Activated naive CD8-positive, alpha-beta T cell treated with anti-CD3 and anti-CD28 coated beads, Interleukin-2, amount 10 ng/mL, durations not matched to agents 7 days and 5 days (primary cell): ENCODE measurements at regions not wholly inside any gene's neighbourhood (a gene's known extent, or its start where the extent isn't known, plus 50 kb on each side); places are given as distances from the start of the nearest gene placed in this dataset.

Experiments used
- ATAC-seq: fragments of 150-1000 bp; cut with Tn5 transposase; one replicate; pipeline ENCODE4 v1.10.0; 2021; ENCODE audit warnings: low read depth, moderate library complexity
- POLR2A ChIA-PET: fragments of 350-600 bp; sonication (Branson Sonifier 250); formaldehyde crosslinking; loops from one replicate; lab custom pipeline; 2021; ENCODE audit warnings: antibody characterized with exemption; lab: Charles Lee
- DNase-seq: peaks from one replicate; pipeline ENCODE4 v3.0.0; 2021
- H3K27ac Mint-ChIP-seq: one replicate; pipeline ENCODE4 v1.8.0; 2022; ENCODE audit warnings: mild to moderate bottlenecking, mixed read lengths
- H3K27me3 Mint-ChIP-seq: one replicate; pipeline ENCODE4 v1.8.0; 2022; ENCODE audit warnings: mild to moderate bottlenecking, moderate library complexity, mixed read lengths
- H3K36me3 Mint-ChIP-seq: one replicate; pipeline ENCODE4 v1.8.0; 2021; ENCODE audit warnings: mild to moderate bottlenecking, mixed read lengths
- H3K4me1 Mint-ChIP-seq: one replicate; pipeline ENCODE4 v1.8.0; 2021; ENCODE audit warnings: mixed read lengths
- H3K4me3 Mint-ChIP-seq: one replicate; pipeline ENCODE4 v1.8.0; 2022; ENCODE audit warnings: mild to moderate bottlenecking, moderate library complexity, mixed read lengths
- H3K9me3 Mint-ChIP-seq: one replicate; pipeline ENCODE4 v1.8.0; 2021; ENCODE audit warnings: mixed read lengths

- Mint-ChIP-seq H3K27ac (no peak overlapping the region), H3K4me3 (no peak overlapping the region), H3K9me3 (peaks cover 13% of the 10 kb centered on the region), H3K4me1 (no peaks in the 10 kb centered on the region), H3K27me3 (no peaks in the 10 kb centered on the region), H3K36me3 (no peaks in the 10 kb centered on the region)
- POLR2A ChIA-PET = no interaction called here
- no peak for DNase-seq
- ATAC-seq = no peak
These were observed 765.3 kb downstream of the MED13L start for GRCh38 chr12:115511986-115512711.

DNA sequence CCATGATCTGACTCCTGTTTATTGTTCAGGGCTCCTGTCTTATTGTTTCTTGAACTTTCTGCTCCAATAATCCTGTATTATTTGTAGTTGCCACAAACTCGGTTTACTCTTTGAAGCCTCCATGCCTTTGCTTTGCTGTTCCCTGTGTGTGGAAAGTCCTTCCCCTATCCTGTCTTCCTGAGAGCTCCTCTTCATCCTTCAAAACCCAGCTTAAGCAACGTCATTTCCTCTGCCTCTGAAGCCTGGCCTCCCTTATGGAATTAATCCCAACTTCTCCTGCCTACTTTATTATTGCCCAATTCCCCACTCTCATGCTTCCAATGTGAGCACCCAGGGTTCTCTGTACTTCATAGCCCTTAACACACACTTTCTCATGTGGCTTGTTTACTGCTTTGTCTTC is 766.2 kb downstream of the MED13L start:
- Mint-ChIP-seq H3K4me1 (no peaks in the 10 kb centered on the region), H3K4me3 (no peak overlapping the region), H3K9me3 (peaks cover 13% of the 10 kb centered on the region), H3K27ac (no peak overlapping the region), H3K27me3 (no peaks in the 10 kb centered on the region), H3K36me3 (no peaks in the 10 kb centered on the region)
- POLR2A ChIA-PET = no interaction called here
- ATAC-seq = no peak
- DNase-seq = no peak

GRCh38 chr12:115508990-115509389 is 768.5 kb downstream of the MED13L start:
- no peak overlapping the region for H3K27ac Mint-ChIP-seq
- H3K27me3 Mint-ChIP-seq = no peaks in the 10 kb centered on the region
- no peak overlapping the region for H3K4me3 Mint-ChIP-seq
- H3K4me1 Mint-ChIP-seq = peaks cover under 1% of the 10 kb centered on the region
- ATAC-seq = no peak
- DNase-seq = no peak
- POLR2A ChIA-PET = no interaction called here
- H3K36me3 Mint-ChIP-seq = no peaks in the 10 kb centered on the region
- H3K9me3 Mint-ChIP-seq = peaks cover 9% of the 10 kb centered on the region

DNA sequence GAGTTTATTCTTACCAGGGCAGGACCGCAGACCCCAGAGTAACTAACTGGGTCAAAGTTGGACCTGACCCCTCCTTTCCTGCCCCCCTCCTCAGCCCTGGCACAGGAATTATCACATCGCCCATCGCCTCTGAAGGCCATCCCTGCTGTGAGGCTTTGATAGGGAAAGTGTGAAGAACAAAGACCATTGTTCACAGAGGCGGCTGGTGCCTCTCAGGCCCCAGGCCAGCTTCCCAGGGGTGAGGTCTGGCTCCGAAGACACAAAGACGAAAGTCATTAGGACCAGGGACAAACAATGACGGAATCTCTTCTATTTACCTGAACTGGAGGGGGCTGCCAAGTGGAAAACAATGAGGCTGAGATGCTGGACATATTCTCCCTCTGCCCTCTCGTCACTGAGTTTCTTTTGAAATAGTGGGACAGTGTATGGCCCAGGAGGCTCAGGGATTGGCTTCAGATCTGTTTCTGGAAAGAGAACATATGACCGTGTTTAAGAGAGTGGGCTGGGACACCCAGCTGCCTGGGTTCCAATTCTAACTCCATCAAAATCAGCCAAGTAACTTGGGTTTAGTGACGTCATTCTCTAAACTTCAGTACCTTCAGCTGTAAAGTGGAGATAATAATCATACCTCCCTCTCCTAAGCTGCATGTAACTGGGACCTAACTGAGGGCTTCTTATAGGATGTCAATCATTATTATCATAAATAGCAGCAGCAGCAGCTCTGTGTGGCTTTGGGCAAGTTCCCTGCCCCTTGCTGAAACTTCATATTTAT is 769.4 kb downstream of the MED13L start:
- no peak overlapping the region for H3K27ac Mint-ChIP-seq
- DNase-seq (no peak), ATAC-seq (no peak)
- no peaks in the 10 kb centered on the region for H3K27me3 Mint-ChIP-seq
- no peak overlapping the region for H3K4me3 Mint-ChIP-seq
- H3K4me1 Mint-ChIP-seq = peaks cover 2% of the 10 kb centered on the region
- H3K9me3 Mint-ChIP-seq = peaks cover 8% of the 10 kb centered on the region
- POLR2A ChIA-PET = no interaction called here
- H3K36me3 Mint-ChIP-seq = no peaks in the 10 kb centered on the region

- Mint-ChIP-seq H3K4me3 (no peak overlapping the region), H3K9me3 (peaks cover 8% of the 10 kb centered on the region), H3K36me3 (no peaks in the 10 kb centered on the region), H3K4me1 (peaks cover 2% of the 10 kb centered on the region), H3K27me3 (no peaks in the 10 kb centered on the region), H3K27ac (no peak overlapping the region)
- ATAC-seq (no peak), DNase-seq (no peak)
- POLR2A ChIA-PET = no interaction called here
These were observed 770.0 kb downstream of the MED13L start for GRCh38 chr12:115507560-115507889.

- POLR2A ChIA-PET = no interaction called here
- ATAC-seq (no peak), DNase-seq (no peak)
- H3K4me3 Mint-ChIP-seq = no peak overlapping the region
- no peak overlapping the region for H3K27ac Mint-ChIP-seq
- peaks cover 2% of the 10 kb centered on the region for H3K4me1 Mint-ChIP-seq
- no peaks in the 10 kb centered on the region for H3K27me3 Mint-ChIP-seq
- no peaks in the 10 kb centered on the region for H3K36me3 Mint-ChIP-seq
- peaks cover 6% of the 10 kb centered on the region for H3K9me3 Mint-ChIP-seq
These were observed 770.5 kb downstream of the MED13L start for GRCh38 chr12:115506822-115507559.

DNA sequence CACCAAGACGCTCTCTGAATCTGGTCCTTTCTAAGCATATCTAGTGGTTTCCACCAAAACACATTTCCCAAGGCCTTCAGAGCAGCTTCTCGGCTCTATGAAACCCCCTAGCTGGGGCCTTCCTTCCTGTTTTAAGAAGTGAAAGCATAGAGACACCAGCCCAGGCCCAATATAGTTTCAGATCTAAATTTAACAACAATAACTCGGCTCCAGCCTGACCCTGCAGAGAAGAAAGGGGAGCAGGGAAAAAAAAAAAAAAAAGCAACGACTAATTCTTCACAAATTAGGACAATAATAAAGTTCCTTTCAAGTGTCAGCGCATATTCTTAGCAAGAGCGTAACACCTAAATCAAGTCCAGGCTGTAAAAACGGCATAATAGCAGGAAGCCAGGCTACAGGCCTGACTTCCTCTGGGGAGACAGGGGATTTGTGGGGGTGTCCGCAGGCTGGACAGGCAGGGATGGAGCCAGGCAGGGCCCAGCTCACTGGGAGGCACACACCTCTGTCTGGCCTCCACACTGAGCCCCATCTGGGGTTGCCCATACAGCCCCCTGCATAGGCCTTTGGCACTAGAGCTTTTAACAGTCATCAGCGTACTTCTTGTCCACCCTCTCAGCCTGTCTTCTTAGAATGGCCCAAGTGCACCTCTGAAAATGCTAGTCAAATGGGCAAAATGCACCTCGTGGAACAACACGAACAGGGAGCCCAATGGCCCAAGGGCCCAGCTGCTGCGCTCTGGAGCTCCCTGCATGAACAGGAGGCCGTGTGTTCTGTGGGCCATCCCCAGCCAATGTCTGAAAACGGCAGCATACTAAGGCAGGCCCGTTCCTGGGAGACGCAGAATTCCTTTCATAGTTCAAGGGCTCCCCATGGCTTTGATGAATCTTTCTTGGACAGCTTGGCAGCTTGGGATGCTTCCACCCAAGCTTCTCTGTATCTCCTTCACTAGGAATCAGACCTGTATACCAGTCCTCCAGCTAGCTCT is 772.9 kb downstream of the MED13L start:
- POLR2A ChIA-PET = no interaction called here
- Mint-ChIP-seq H3K27me3 (no peaks in the 10 kb centered on the region), H3K36me3 (no peaks in the 10 kb centered on the region), H3K4me1 (peaks cover 2% of the 10 kb centered on the region), H3K27ac (peak overlapping the region; percentile 1), H3K4me3 (no peak overlapping the region), H3K9me3 (no peaks in the 10 kb centered on the region)
- DNase-seq (no peak), ATAC-seq (no peak)

DNA sequence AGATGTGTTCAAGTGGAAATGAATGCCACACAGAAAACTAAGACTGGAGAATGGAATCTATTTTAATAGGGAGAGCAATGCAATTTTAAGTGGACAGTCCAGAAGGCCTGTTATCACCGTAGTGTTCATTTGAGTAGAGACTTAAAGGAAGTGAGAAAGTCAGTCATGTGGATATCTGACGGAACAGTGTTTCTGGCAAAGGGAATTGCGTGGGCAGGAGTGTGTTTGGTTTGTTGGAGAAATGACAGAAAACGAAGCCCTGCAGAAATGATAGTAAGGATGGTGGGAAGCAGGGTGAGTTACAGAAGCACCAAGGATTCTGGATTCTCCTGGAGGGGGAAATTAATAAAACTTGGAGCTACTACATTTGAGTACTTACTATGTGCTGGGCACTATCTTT is 776.6 kb downstream of the MED13L start:
- POLR2A ChIA-PET = no interaction called here
- H3K36me3 Mint-ChIP-seq = no peaks in the 10 kb centered on the region

GRCh38 chr12:115495300-115495699 is 782.2 kb downstream of the MED13L start:
- no peak for DNase-seq
- Mint-ChIP-seq H3K36me3 (no peaks in the 10 kb centered on the region), H3K27ac (no peak overlapping the region), H3K4me3 (no peak overlapping the region), H3K27me3 (no peaks in the 10 kb centered on the region), H3K4me1 (no peaks in the 10 kb centered on the region), H3K9me3 (no peaks in the 10 kb centered on the region)
- POLR2A ChIA-PET = no interaction called here
- no peak for ATAC-seq

More for the DNA sequence above, 776.6 kb downstream of the MED13L start:
- ATAC-seq (no peak), DNase-seq (no peak)
- H3K4me3 Mint-ChIP-seq = no peak overlapping the region
- no peaks in the 10 kb centered on the region for H3K9me3 Mint-ChIP-seq
- no peaks in the 10 kb centered on the region for H3K27me3 Mint-ChIP-seq
- no peak overlapping the region for H3K27ac Mint-ChIP-seq
- peaks cover 2% of the 10 kb centered on the region for H3K4me1 Mint-ChIP-seq

- POLR2A ChIA-PET = no interaction called here
- DNase-seq = no peak
- no peak overlapping the region for H3K4me3 Mint-ChIP-seq
- no peak for ATAC-seq
- no peak overlapping the region for H3K27ac Mint-ChIP-seq
- no peaks in the 10 kb centered on the region for H3K4me1 Mint-ChIP-seq
- no peaks in the 10 kb centered on the region for H3K27me3 Mint-ChIP-seq
- no peaks in the 10 kb centered on the region for H3K36me3 Mint-ChIP-seq
- peaks cover 1% of the 10 kb centered on the region for H3K9me3 Mint-ChIP-seq
These were observed 784.9 kb downstream of the MED13L start for GRCh38 chr12:115492553-115492952.

DNA sequence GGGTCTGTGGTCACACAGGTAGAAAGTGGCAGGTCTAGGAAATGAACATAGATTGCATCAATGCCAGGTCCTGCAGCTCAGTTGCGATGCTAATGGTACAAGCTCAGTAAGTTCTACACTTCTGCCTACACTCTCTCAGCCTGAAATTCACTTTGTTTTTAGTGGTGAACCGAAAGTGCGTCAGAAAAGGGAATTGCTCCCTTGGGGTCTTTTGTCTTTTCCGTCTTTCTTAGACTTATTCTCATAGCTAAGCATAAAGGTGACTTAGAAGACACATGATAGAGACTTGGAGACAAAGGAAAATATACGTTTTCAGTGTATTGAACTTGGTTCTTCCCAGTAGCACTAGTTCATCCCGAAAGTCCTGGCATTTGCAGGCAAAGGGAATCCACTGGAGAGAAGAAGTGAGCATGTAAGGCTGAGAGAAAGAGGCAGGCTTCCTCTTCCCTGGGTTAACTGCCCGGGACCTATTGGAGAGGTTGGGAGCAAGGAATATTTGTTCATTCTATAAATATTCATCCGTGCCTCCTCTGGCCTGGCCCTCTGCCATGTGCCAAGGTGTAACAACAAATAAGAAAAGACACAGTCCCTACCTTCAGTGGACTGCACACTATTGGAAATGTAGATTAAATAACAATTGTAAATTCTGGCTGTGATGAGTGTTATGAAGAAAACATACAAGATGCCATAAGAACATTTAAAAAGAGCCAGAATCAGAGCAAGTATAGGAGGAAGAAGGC is 785.8 kb downstream of the MED13L start:
- Mint-ChIP-seq H3K4me1 (no peaks in the 10 kb centered on the region), H3K9me3 (peaks cover 1% of the 10 kb centered on the region), H3K27ac (no peak overlapping the region), H3K36me3 (no peaks in the 10 kb centered on the region), H3K27me3 (no peaks in the 10 kb centered on the region), H3K4me3 (no peak overlapping the region)
- POLR2A ChIA-PET = no interaction called here
- DNase-seq (no peak), ATAC-seq (no peak)

DNA sequence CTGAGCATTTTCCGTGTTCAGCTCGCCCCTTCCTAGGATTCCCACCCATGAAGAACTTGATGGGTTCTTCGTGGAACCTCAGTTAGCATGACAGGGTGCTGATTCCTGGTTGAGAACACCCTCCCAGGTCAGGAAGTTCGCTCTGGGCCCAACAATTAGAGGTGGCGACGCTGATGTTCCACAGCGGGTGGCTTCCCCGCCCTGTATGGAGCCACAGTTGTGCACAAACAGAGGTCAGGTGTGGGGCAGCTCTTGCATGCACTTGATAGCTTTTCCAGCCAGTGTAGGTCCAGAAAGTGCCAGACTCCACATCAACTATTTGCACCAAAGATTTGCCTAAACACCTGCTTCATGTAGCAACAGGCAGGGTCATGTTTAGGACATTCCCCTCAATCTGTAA is 788.2 kb downstream of the MED13L start:
- Mint-ChIP-seq H3K4me1 (no peaks in the 10 kb centered on the region), H3K36me3 (no peaks in the 10 kb centered on the region), H3K27ac (no peak overlapping the region), H3K4me3 (no peak overlapping the region), H3K9me3 (peaks cover 1% of the 10 kb centered on the region), H3K27me3 (no peaks in the 10 kb centered on the region)
- ATAC-seq = no peak
- POLR2A ChIA-PET = no interaction called here
- no peak for DNase-seq
